HFF-Myc (cell line): ENCODE measurements at regions not wholly inside any gene's neighbourhood (a gene's known extent, or its start where the extent isn't known, plus 50 kb on each side); places are given as distances from the start of the nearest gene placed in this dataset.
A peak's percentile ranks its signal among the peaks of the same experiment; 100 is the strongest.

Experiments
- DNase-seq: peaks from one replicate; pipeline ENCODE4 v3.0.0-alpha.2; 2011; ENCODE audit warnings: low read depth; ENCODE audit errors: extremely low read depth
- H3K4me3 ChIP-seq: replicated peaks from 2 replicates; pipeline ENCODE4 v1.5.1; 2011; ENCODE audit warnings: low read depth, mild to moderate bottlenecking, control low read depth, low read length
- TF ChIP-seq, protein P1 (sequence below): IDR thresholded peaks from 2 replicates; pipeline ENCODE4 v1.5.1; 2012; ENCODE audit warnings: mild to moderate bottlenecking, low read depth, low read length, control low read depth; ENCODE audit errors: missing control alignments

DNA sequence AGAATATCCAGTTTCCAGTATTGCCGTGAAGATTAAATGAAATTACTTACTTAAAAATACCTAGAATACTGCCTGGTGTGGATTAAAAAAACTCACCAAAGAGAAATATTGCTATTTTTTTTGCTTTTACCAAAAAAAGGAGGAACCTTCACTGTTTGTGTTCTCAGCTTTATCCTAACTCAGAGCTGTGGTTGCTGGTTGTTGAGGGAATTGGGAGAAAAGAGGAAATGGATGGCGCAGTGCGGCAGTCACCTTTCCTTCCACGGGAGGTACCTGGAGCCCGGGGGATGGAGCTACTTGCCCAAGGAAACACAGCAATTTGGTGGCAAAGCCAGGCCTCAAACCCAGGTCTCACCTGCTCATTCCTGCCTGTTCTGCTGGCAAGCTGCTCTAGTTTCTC, 270.3 kb downstream of the RPLP1 start:
- TF ChIP-seq, protein P1, sequence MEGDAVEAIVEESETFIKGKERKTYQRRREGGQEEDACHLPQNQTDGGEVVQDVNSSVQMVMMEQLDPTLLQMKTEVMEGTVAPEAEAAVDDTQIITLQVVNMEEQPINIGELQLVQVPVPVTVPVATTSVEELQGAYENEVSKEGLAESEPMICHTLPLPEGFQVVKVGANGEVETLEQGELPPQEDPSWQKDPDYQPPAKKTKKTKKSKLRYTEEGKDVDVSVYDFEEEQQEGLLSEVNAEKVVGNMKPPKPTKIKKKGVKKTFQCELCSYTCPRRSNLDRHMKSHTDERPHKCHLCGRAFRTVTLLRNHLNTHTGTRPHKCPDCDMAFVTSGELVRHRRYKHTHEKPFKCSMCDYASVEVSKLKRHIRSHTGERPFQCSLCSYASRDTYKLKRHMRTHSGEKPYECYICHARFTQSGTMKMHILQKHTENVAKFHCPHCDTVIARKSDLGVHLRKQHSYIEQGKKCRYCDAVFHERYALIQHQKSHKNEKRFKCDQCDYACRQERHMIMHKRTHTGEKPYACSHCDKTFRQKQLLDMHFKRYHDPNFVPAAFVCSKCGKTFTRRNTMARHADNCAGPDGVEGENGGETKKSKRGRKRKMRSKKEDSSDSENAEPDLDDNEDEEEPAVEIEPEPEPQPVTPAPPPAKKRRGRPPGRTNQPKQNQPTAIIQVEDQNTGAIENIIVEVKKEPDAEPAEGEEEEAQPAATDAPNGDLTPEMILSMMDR, result no peak
- no peak overlapping the region for H3K4me3 ChIP-seq
- DNase-seq, result no peak

GRCh38 chr15:69723404-69724096, 270.9 kb downstream of the RPLP1 start:
- no peak for DNase-seq
- no peak overlapping the region for H3K4me3 ChIP-seq
- TF ChIP-seq, protein P1, result peak; percentile 12

GRCh38 chr15:69724333-69724732, 271.7 kb downstream of the RPLP1 start:
- no peak for DNase-seq
- TF ChIP-seq, protein P1, result no peak
- H3K4me3 ChIP-seq, result no peak overlapping the region

DNA sequence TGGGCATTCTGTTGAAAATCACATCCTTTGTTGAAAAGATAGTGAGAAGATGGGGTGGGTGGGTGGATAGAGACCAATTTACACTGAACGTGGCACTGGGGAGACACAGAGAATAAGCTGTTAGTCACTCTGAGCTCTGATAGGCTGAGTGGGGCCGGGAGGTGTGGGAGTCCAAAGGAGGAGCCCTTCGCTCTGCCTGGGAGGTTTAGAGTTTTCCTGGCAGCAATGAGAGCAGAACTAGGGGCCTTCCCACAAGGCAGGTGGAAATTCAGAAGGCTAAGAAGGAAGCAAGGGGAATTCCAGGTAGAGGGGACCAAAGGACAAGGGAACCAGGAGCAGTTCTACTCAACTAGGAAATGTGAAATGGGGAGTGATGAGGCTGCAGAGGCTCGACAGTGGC, 272.7 kb downstream of the RPLP1 start:
- DNase-seq, result no peak
- H3K4me3 ChIP-seq, result no peak overlapping the region
- TF ChIP-seq, protein P1, result no peak

- no peak for DNase-seq
- TF ChIP-seq, protein P1, result no peak
- H3K4me3 ChIP-seq, result no peak overlapping the region
Measured at GRCh38 chr15:69725957-69726356, 273.3 kb downstream of the RPLP1 start.

DNA sequence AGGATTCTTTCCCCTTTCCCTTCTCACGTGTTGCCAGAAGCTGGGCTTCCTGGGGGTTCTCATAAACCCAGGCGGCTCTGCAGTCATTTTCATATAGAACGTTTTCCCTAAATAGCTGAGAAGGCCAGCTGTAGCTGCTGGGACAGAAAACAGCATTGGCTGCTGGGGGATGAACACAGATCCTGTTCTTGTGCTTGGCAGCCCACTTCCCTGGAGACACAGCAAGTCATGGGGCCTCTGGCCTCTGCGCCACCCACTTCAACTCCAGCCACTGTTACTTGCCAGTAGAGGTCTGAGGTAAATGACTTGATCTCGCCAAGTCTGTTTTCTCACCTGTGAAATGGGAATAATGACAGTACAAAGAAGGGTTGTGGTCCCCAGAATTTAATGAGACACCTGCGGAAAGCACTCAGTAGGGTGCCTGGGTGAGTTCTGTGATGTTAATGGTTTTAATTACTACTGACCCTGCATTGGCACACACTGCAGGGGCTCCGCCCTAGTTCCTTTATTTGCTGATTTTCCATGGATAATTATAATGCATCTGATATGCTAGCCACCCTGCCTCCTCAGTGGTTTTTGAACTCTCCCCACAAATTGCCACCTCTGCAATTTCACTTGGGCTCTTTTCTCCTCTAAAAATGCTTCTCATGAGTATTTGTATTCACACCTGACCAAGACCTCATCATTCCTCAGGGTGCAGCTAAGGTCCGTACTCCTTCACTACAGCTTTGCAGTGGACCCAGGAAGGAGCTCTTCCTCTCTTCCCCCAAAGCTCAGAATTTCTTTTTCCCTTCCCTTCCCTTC, 274.7 kb downstream of the RPLP1 start:
- TF ChIP-seq, protein P1, result no peak
- no peak overlapping the region for H3K4me3 ChIP-seq
- DNase-seq, result no peak
